ENCODE measurements at regions not wholly inside any gene's neighbourhood (a gene's known extent, or its start where the extent isn't known, plus 50 kb on each side); places are given as distances from the start of the nearest gene placed in this dataset.

DNA sequence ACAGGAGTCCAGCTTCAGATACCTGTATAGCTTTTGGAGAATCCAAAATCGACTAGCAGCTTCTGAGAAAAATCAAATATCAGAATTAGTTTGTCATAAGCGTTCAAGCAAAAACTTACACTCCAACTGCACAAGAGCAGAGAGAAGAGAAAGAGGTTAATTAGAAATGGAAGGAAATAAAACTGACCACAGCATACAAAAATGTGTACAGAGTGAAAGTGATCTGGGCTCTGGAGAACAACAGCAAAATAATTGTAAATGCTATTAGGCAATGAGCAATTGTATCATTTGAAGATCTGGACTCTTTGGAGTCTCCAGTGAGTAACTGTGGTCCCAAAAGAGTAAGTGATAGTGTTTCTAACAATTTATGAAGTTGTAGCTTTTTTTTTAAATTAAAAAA is 867.3 kb downstream of the TRIB2 start:
- no peak overlapping the region for H3K4me3 ChIP-seq
- Mint-ChIP-seq H3K4me1 (no peaks in the 10 kb centered on the region), H3K27me3 (ENCODE audit: insufficient read depth, low read depth) (no peaks in the 10 kb centered on the region), H3K27ac (no peak overlapping the region), H3K9me3 (no peaks in the 10 kb centered on the region), H3K36me3 (no peaks in the 10 kb centered on the region), H3K4me3 (no peak overlapping the region)
- H3K27ac ChIP-seq: no peak overlapping the region
- no peaks in the 10 kb centered on the region for H3K9me3 ChIP-seq (ENCODE audit: low read depth)
- H3K4me2 ChIP-seq: no peak overlapping the region
- no peaks in the 10 kb centered on the region for H3F3A ChIP-seq (ENCODE audit: low read depth)
- DNase-seq (ENCODE audit: low spot score): no peak
- H2AFZ ChIP-seq (replicated peaks): no peak overlapping the region
- H4K20me1 ChIP-seq (ENCODE audit: low read depth): no peaks in the 10 kb centered on the region
- H3K36me3 ChIP-seq: no peaks in the 10 kb centered on the region
- H3K27me3 ChIP-seq: no peaks in the 10 kb centered on the region
- TF ChIP-seq EZH2 (IDR thresholded peaks at IDR 0.05) (no peak), EZH2phosphoT487 (IDR thresholded peaks at IDR 0.05) (no peak)
- TF ChIP-seq, protein P1, sequence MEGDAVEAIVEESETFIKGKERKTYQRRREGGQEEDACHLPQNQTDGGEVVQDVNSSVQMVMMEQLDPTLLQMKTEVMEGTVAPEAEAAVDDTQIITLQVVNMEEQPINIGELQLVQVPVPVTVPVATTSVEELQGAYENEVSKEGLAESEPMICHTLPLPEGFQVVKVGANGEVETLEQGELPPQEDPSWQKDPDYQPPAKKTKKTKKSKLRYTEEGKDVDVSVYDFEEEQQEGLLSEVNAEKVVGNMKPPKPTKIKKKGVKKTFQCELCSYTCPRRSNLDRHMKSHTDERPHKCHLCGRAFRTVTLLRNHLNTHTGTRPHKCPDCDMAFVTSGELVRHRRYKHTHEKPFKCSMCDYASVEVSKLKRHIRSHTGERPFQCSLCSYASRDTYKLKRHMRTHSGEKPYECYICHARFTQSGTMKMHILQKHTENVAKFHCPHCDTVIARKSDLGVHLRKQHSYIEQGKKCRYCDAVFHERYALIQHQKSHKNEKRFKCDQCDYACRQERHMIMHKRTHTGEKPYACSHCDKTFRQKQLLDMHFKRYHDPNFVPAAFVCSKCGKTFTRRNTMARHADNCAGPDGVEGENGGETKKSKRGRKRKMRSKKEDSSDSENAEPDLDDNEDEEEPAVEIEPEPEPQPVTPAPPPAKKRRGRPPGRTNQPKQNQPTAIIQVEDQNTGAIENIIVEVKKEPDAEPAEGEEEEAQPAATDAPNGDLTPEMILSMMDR (IDR thresholded peaks at IDR 0.05): no peak
- H3K79me2 ChIP-seq (ENCODE audit: low read depth): no peaks in the 10 kb centered on the region
- no peaks in the 10 kb centered on the region for H3K4me1 ChIP-seq
- no peak overlapping the region for H3K9ac ChIP-seq

DNA sequence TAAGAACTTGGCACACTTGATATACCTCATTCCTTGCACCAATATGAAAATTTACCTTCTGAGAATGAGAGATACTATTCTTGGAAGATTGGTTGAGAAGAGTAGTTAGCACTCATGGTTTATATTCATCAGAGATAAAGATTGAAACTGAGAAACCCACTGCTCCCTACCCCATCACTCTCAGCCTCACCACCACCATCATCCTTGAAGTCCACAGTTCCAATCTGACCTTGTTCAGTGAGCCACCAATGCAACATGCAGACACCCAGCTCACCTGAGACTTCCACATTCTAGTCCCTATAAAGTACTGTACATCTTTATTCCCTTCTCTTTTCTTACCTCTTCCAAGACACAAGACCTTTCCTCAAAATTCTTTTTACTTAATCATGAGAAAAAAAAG is 869.0 kb downstream of the TRIB2 start:
- H3K4me3 ChIP-seq: no peak overlapping the region
- Mint-ChIP-seq H3K27me3 (ENCODE audit: insufficient read depth, low read depth) (no peaks in the 10 kb centered on the region), H3K36me3 (no peaks in the 10 kb centered on the region), H3K9me3 (no peaks in the 10 kb centered on the region), H3K4me1 (no peaks in the 10 kb centered on the region), H3K4me3 (no peak overlapping the region), H3K27ac (no peak overlapping the region)
- no peaks in the 10 kb centered on the region for H3F3A ChIP-seq (ENCODE audit: low read depth)
- H3K36me3 ChIP-seq: no peaks in the 10 kb centered on the region
- no peak overlapping the region for H3K9ac ChIP-seq
- no peaks in the 10 kb centered on the region for H3K79me2 ChIP-seq (ENCODE audit: low read depth)
- H3K4me1 ChIP-seq: no peaks in the 10 kb centered on the region
- no peaks in the 10 kb centered on the region for H4K20me1 ChIP-seq (ENCODE audit: low read depth)
- peaks cover 7% of the 10 kb centered on the region for H3K9me3 ChIP-seq (ENCODE audit: low read depth)
- no peak for TF ChIP-seq EZH2phosphoT487 (IDR thresholded peaks at IDR 0.05)
- H3K27me3 ChIP-seq: no peaks in the 10 kb centered on the region
- H2AFZ ChIP-seq (replicated peaks): no peak overlapping the region
- H3K4me2 ChIP-seq: no peak overlapping the region
- DNase-seq (ENCODE audit: low spot score): no peak
- H3K27ac ChIP-seq: no peak overlapping the region

DNA sequence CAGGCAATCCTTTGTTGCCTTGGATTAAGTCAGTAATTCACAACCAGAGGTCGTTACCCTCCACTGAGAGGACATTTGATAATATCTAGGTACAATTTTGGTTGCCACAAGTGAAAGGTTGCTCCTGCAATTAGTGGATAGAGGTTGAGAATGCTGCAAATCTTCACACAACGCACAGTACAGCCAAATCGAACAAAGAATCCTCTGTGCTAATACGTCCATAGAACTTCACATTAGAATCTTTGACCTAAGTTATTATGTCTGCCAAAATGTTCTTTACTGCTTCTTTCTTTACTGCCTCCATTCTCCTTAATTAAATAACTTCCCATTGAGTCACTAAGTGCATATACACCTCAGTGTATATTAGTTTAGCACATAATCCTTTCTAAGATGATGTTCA is 879.5 kb downstream of the TRIB2 start:
- H2AFZ ChIP-seq (replicated peaks): no peak overlapping the region
- H3K27ac ChIP-seq: no peak overlapping the region
- H3F3A ChIP-seq (ENCODE audit: low read depth): no peaks in the 10 kb centered on the region
- Mint-ChIP-seq H3K4me1 (peaks cover 4% of the 10 kb centered on the region), H3K27me3 (ENCODE audit: insufficient read depth, low read depth) (no peaks in the 10 kb centered on the region), H3K9me3 (peaks cover 4% of the 10 kb centered on the region), H3K36me3 (no peaks in the 10 kb centered on the region), H3K4me3 (no peak overlapping the region), H3K27ac (no peak overlapping the region)
- DNase-seq (ENCODE audit: low spot score): no peak
- H3K9me3 ChIP-seq (ENCODE audit: low read depth): peaks cover 8% of the 10 kb centered on the region
- no peak overlapping the region for H3K4me2 ChIP-seq
- no peaks in the 10 kb centered on the region for H3K79me2 ChIP-seq (ENCODE audit: low read depth)
- H3K9ac ChIP-seq: no peak overlapping the region
- TF ChIP-seq, protein P1 (IDR thresholded peaks at IDR 0.05): no peak
- no peak for TF ChIP-seq EZH2 (IDR thresholded peaks at IDR 0.05)
- TF ChIP-seq EZH2phosphoT487 (IDR thresholded peaks at IDR 0.05): no peak
- no peak overlapping the region for H3K4me3 ChIP-seq
- H4K20me1 ChIP-seq (ENCODE audit: low read depth): no peaks in the 10 kb centered on the region
- H3K36me3 ChIP-seq: no peaks in the 10 kb centered on the region
- H3K4me1 ChIP-seq: no peaks in the 10 kb centered on the region
- no peaks in the 10 kb centered on the region for H3K27me3 ChIP-seq

DNA sequence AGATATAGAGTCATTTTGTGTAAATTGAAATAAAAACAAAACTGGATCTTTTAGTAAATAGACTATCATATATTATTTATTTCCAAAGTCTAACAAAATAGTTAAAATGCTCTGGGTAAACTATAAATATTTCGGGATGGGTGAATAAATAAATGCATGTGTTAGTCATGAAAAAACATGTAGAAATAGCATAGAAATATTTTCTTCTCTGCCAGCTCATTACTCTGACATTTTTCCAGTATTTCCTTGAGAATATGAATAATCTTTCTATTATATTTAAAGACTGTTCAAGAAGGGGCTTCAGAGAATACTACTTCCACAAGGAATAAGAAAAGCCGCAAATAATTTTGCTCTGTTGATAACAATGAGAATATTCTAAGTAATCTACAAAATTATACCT is 880.4 kb downstream of the TRIB2 start:
- no peaks in the 10 kb centered on the region for H3K36me3 Mint-ChIP-seq
- H3K27ac Mint-ChIP-seq: no peak overlapping the region
- Histone ChIP-seq H3K36me3 (no peaks in the 10 kb centered on the region), H3F3A (ENCODE audit: low read depth) (no peaks in the 10 kb centered on the region), H3K4me3 (no peak overlapping the region), H3K79me2 (ENCODE audit: low read depth) (no peaks in the 10 kb centered on the region), H3K27ac (no peak overlapping the region), H3K4me1 (no peaks in the 10 kb centered on the region), H4K20me1 (ENCODE audit: low read depth) (no peaks in the 10 kb centered on the region), H3K9me3 (ENCODE audit: low read depth) (peaks cover 8% of the 10 kb centered on the region), H3K4me2 (no peak overlapping the region), H2AFZ (replicated peaks) (no peak overlapping the region), H3K27me3 (no peaks in the 10 kb centered on the region), H3K9ac (no peak overlapping the region)
- peaks cover under 1% of the 10 kb centered on the region for H3K4me1 Mint-ChIP-seq
- peaks cover 4% of the 10 kb centered on the region for H3K9me3 Mint-ChIP-seq
- DNase-seq (ENCODE audit: low spot score): no peak
- TF ChIP-seq EZH2 (IDR thresholded peaks at IDR 0.05) (no peak), EZH2phosphoT487 (IDR thresholded peaks at IDR 0.05) (no peak)
- TF ChIP-seq, protein P1 (IDR thresholded peaks at IDR 0.05): no peak
- H3K27me3 Mint-ChIP-seq (ENCODE audit: insufficient read depth, low read depth): no peaks in the 10 kb centered on the region
- no peak overlapping the region for H3K4me3 Mint-ChIP-seq
